Muscle layer of duodenum (tissue), 2 donors: ENCODE measurements at regions not wholly inside any gene's neighbourhood (a gene's known extent, or its start where the extent isn't known, plus 50 kb on each side); places are given as distances from the start of the nearest gene placed in this dataset.

ENCODE experiments used
- H3K27ac ChIP-seq: one replicate; pipeline ENCODE4 v1.7.0; 2013; ENCODE audit warnings: mild to moderate bottlenecking, low read length
- H3K27me3 ChIP-seq: one replicate; pipeline ENCODE4 v1.7.0; 2013; ENCODE audit warnings: low read depth, mild to moderate bottlenecking, control low read depth, low read length
- H3K36me3 ChIP-seq, 2 donors: one replicate each; pipeline ENCODE4 v1.7.0; 2013; ENCODE audit warnings: low read length in 2 of 2, control low read depth in 1 of 2, mild to moderate bottlenecking in 1 of 2; ENCODE audit not compliant: insufficient read depth in 2 of 2, control insufficient read depth in 1 of 2
- H3K4me1 ChIP-seq, 2 donors: one replicate each; pipeline ENCODE4 v1.7.0; 2013; ENCODE audit warnings: low read length in 2 of 2, mild to moderate bottlenecking in 2 of 2, control low read depth in 1 of 2, moderate library complexity in 1 of 2; ENCODE audit not compliant: insufficient read depth in 2 of 2, control insufficient read depth in 1 of 2
- H3K4me3 ChIP-seq, 2 donors: one replicate each; pipeline ENCODE4 v1.7.0; 2013; ENCODE audit warnings: low read length in 2 of 2, low read depth in 1 of 2, mild to moderate bottlenecking in 1 of 2
- H3K9me3 ChIP-seq, 2 donors: one replicate each; pipeline ENCODE4 v1.7.0; 2013; ENCODE audit warnings: low read length in 2 of 2, control low read depth in 1 of 2, mild to moderate bottlenecking in 1 of 2; ENCODE audit not compliant: control insufficient read depth in 1 of 2
- donor health status: healthy.

- H3K36me3 ChIP-seq: no peaks in the 10 kb centered on the region
- H3K27me3 ChIP-seq: no peaks in the 10 kb centered on the region
- H3K4me1 ChIP-seq: peaks cover 0 to 3% of the 10 kb centered on the region in 2 donors
- no peak overlapping the region for H3K27ac ChIP-seq
- H3K4me3 ChIP-seq: no peak overlapping the region
- H3K9me3 ChIP-seq: no peaks in the 10 kb centered on the region
Observed at GRCh38 chrX:39165185-39165584, 363.9 kb downstream of the MID1IP1 start.

DNA sequence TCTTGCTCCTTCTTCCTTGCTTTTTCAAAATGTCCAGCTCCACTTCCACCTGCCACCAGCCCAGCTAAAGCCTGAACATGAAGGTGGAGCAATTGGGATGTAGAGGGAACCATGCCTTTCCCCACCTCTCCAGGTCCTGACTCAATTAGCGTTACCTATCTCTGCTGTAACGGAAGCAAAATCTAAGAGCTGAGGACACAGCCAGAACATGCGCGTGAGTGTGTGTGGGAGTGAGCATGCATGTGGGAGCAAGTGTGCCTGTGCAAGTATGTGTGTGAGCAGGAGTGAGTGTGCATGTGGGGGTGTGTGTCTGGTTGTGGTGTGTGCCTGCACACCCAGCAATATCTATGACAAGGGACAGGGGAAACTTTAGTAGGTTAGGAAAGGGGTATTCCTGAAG is 364.5 kb downstream of the MID1IP1 start:
- Histone ChIP-seq H3K36me3 (no peaks in the 10 kb centered on the region), H3K4me3 (no peak overlapping the region), H3K27ac (no peak overlapping the region), H3K9me3 (no peaks in the 10 kb centered on the region), H3K27me3 (no peaks in the 10 kb centered on the region), H3K4me1 (no peaks in the 10 kb centered on the region)

- Histone ChIP-seq H3K27me3 (no peaks in the 10 kb centered on the region), H3K4me3 (no peak overlapping the region), H3K9me3 (no peaks in the 10 kb centered on the region), H3K36me3 (no peaks in the 10 kb centered on the region), H3K4me1 (no peaks in the 10 kb centered on the region), H3K27ac (no peak overlapping the region)
Observed at GRCh38 chrX:39167791-39168190, 366.5 kb downstream of the MID1IP1 start.

GRCh38 chrX:39168609-39169008 is 367.4 kb downstream of the MID1IP1 start:
- no peaks in the 10 kb centered on the region for H3K9me3 ChIP-seq
- H3K36me3 ChIP-seq: no peaks in the 10 kb centered on the region
- no peak overlapping the region for H3K4me3 ChIP-seq
- no peak overlapping the region for H3K27ac ChIP-seq
- H3K27me3 ChIP-seq: no peaks in the 10 kb centered on the region
- no peaks in the 10 kb centered on the region for H3K4me1 ChIP-seq

GRCh38 chrX:39169976-39170375 is 368.7 kb downstream of the MID1IP1 start:
- Histone ChIP-seq H3K27me3 (no peaks in the 10 kb centered on the region), H3K4me1 (no peaks in the 10 kb centered on the region), H3K4me3 (no peak overlapping the region), H3K36me3 (no peaks in the 10 kb centered on the region), H3K27ac (no peak overlapping the region), H3K9me3 (no peaks in the 10 kb centered on the region)

- H3K27ac ChIP-seq: no peak overlapping the region
- H3K4me3 ChIP-seq: no peak overlapping the region
- no peaks in the 10 kb centered on the region for H3K36me3 ChIP-seq
- no peaks in the 10 kb centered on the region for H3K9me3 ChIP-seq
- H3K27me3 ChIP-seq: no peaks in the 10 kb centered on the region
- peaks cover 0 to 4% of the 10 kb centered on the region in 2 donors for H3K4me1 ChIP-seq
Observed at GRCh38 chrX:39170464-39170863, 369.2 kb downstream of the MID1IP1 start.

GRCh38 chrX:39171686-39172085 is 370.4 kb downstream of the MID1IP1 start:
- Histone ChIP-seq H3K9me3 (no peaks in the 10 kb centered on the region), H3K36me3 (no peaks in the 10 kb centered on the region), H3K27me3 (no peaks in the 10 kb centered on the region), H3K4me3 (no peak overlapping the region), H3K27ac (no peak overlapping the region), H3K4me1 (peaks cover 0 to 7% of the 10 kb centered on the region in 2 donors)

- no peaks in the 10 kb centered on the region for H3K36me3 ChIP-seq
- no peaks in the 10 kb centered on the region for H3K27me3 ChIP-seq
- H3K4me3 ChIP-seq: peak overlapping the region in 1 of 2 donors; percentile 17
- no peaks in the 10 kb centered on the region for H3K9me3 ChIP-seq
- H3K4me1 ChIP-seq: peaks cover 0 to 7% of the 10 kb centered on the region in 2 donors
- no peak overlapping the region for H3K27ac ChIP-seq
Observed at GRCh38 chrX:39174241-39174771, 373.0 kb downstream of the MID1IP1 start.

- Histone ChIP-seq H3K36me3 (no peaks in the 10 kb centered on the region), H3K4me1 (peaks cover 0 to 7% of the 10 kb centered on the region in 2 donors), H3K4me3 (peak overlapping the region; percentile 11 to 17), H3K9me3 (no peaks in the 10 kb centered on the region), H3K27me3 (no peaks in the 10 kb centered on the region), H3K27ac (no peak overlapping the region)
Observed at GRCh38 chrX:39174772-39175417, 373.6 kb downstream of the MID1IP1 start.

DNA sequence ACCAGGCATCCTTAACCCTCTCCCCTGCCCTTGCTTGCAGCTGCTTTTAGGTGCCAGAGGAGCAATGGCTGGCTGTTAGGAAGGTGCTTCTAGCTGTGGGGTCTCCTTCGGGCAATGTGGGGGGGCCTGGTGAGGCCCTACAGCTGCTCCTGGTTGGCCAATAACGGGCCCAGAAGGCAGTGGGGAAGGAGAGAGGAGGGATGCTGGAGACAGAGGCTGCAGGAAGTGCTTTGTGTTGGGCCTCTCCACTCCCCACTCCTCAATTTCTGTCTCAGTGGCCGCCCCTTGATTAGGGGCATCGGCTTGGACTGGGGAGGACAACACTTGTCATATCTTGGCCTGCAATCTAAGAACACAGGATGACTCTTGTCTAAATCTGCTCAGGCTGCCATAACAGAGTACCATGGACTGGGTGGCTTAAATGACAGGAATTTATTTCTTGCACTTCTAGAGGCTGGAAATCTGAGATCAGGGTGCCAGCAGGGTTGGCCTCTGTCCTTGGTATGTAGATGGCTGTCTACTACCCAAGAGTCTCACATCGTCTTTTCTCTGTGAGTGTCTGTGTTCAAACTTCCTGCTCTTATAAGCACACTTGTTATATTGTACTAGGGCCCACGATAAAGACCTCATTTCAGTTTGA is 374.3 kb downstream of the MID1IP1 start:
- Histone ChIP-seq H3K27ac (no peak overlapping the region), H3K4me1 (peaks cover 0 to 7% of the 10 kb centered on the region in 2 donors), H3K36me3 (no peaks in the 10 kb centered on the region), H3K4me3 (peak overlapping the region; percentile 11 to 17), H3K27me3 (no peaks in the 10 kb centered on the region), H3K9me3 (no peaks in the 10 kb centered on the region)

DNA sequence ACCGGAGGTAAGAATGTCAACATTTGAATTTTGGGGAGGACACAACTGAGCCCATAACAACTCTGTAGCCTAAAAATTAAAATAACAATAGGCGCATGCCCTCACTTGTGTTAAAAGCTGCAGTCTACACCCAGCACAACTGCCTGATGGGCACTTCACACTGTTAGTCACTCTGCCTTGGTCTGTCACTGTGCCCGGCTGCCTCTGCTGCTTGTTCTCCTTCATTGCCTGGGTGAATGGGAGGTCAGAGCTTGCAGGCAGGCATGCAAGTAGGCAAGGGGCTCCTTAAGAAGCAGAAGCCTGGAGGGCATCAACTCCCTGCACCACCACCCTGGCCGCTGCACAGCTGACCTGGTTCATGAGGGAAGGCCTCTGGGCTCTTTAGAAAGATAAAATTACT is 374.8 kb downstream of the MID1IP1 start:
- Histone ChIP-seq H3K27ac (no peak overlapping the region), H3K36me3 (no peaks in the 10 kb centered on the region), H3K4me3 (no peak overlapping the region), H3K4me1 (peaks cover 0 to 7% of the 10 kb centered on the region in 2 donors), H3K27me3 (no peaks in the 10 kb centered on the region), H3K9me3 (no peaks in the 10 kb centered on the region)
